Stomach (tissue), 4 donors: ENCODE measurements at regions not wholly inside any gene's neighbourhood (a gene's known extent, or its start where the extent isn't known, plus 50 kb on each side); places are given as distances from the start of the nearest gene placed in this dataset.

ENCODE experiments used
- CTCF ChIP-seq, 7 experiments: fragments of 450-650 bp in 4 of 7; fragments of 200-600 bp in 3 of 7; sonication (generic) in 3 of 7; IDR thresholded peaks; one replicate each; pipeline ENCODE4 v1.5.1; 2016 to 2019; ENCODE audit warnings: antibody characterized with exemption in 7 of 7, control low read depth in 2 of 7, mild to moderate bottlenecking in 1 of 7
- EP300 ChIP-seq: sonication (generic); formaldehyde crosslinking; IDR thresholded peaks from one replicate; pipeline ENCODE4 v1.6.1; 2017; ENCODE audit warnings: antibody characterized with exemption
- POLR2A ChIP-seq, 4 donors: fragments of 450-650 bp; IDR thresholded peaks; one replicate each; pipeline ENCODE4 v1.6.1; 2016; ENCODE audit warnings: antibody characterized with exemption in 4 of 4, control low read depth in 2 of 4, mild to moderate bottlenecking in 1 of 4, moderate library complexity in 1 of 4
- POLR2AphosphoS5 ChIP-seq, 3 donors: sonication (generic); formaldehyde crosslinking; IDR thresholded peaks; one replicate each; pipeline ENCODE4 v1.6.1; 2016; ENCODE audit warnings: antibody characterized with exemption in 3 of 3

GRCh38 chr12:42652048-42652447 is 62.5 kb upstream of the PRICKLE1 start:
- TF ChIP-seq POLR2A (IDR thresholded peaks at IDR 0.05) (no peak), CTCF (IDR thresholded peaks at IDR 0.05) (no peak), POLR2AphosphoS5 (IDR thresholded peaks at IDR 0.05) (no peak), EP300 (no peak)
